Mesothelial cell of epicardium (in vitro differentiated cells): ENCODE measurements at regions not wholly inside any gene's neighbourhood (a gene's known extent, or its start where the extent isn't known, plus 50 kb on each side); places are given as distances from the start of the nearest gene placed in this dataset.

Experiments used
- DNase-seq, 2 experiments: peaks; one replicate each; pipeline ENCODE4 v3.0.0; 2021; ENCODE audit warnings: low spot score in 2 of 2; ENCODE audit not compliant: unreplicated experiment in 2 of 2
- H3K27ac Mint-ChIP-seq: 2 replicates; pipeline ENCODE4 v1.8.0; 2021; ENCODE audit warnings: mixed read lengths
- H3K27me3 Mint-ChIP-seq: 2 replicates; pipeline ENCODE4 v1.8.0; 2021; ENCODE audit warnings: low read depth, mixed read lengths
- H3K36me3 Mint-ChIP-seq: 2 replicates; pipeline ENCODE4 v1.8.0; 2021; ENCODE audit warnings: mixed read lengths
- H3K4me1 Mint-ChIP-seq: 2 replicates; pipeline ENCODE4 v1.8.0; 2021; ENCODE audit warnings: mixed read lengths
- H3K4me3 Mint-ChIP-seq: 2 replicates; pipeline ENCODE4 v1.8.0; 2021; ENCODE audit warnings: mild to moderate bottlenecking, moderate library complexity, mixed read lengths
- H3K9me3 Mint-ChIP-seq: 2 replicates; pipeline ENCODE4 v1.8.0; 2021; ENCODE audit warnings: mixed read lengths
- CTCF ChIP-seq: fragments of 200-600 bp; sonication (generic); IDR thresholded peaks from one replicate; pipeline ENCODE4 v1.5.0; 2021; ENCODE audit warnings: antibody characterized with exemption; ENCODE audit not compliant: unreplicated experiment

DNA sequence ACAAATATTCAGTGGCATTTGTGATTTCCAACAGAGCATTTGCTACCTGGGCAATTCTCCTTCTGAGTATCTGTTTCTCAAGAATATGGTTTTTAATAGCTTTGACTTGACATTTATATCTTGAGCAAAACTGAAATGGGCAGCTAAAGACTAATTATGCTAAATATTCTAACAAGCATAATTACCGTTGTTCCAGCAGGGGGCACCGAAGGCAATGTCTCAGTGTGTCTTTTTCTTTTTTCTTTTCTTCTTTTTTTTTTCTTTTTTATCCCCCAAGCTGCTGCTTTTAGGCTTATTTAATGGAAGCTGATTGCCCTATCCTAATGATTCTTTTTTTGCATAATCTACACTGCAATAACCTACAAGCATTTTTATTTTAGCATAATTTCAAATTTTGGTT is 138.9 kb upstream of the NABP1 start:
- TF ChIP-seq CTCF, result peak; percentile 62
- H3K9me3 Mint-ChIP-seq, result no peaks in the 10 kb centered on the region

GRCh38 chr2:191540681-191541080 is 137.3 kb upstream of the NABP1 start:
- peaks cover 14% of the 10 kb centered on the region for H3K4me1 Mint-ChIP-seq

More for the DNA sequence above, 138.9 kb upstream of the NABP1 start:
- H3K36me3 Mint-ChIP-seq, result no peaks in the 10 kb centered on the region
- no peaks in the 10 kb centered on the region for H3K27me3 Mint-ChIP-seq
- no peak overlapping the region for H3K27ac Mint-ChIP-seq
- no peak for DNase-seq
- H3K4me3 Mint-ChIP-seq, result no peak overlapping the region
- H3K4me1 Mint-ChIP-seq, result peaks cover 11% of the 10 kb centered on the region

DNA sequence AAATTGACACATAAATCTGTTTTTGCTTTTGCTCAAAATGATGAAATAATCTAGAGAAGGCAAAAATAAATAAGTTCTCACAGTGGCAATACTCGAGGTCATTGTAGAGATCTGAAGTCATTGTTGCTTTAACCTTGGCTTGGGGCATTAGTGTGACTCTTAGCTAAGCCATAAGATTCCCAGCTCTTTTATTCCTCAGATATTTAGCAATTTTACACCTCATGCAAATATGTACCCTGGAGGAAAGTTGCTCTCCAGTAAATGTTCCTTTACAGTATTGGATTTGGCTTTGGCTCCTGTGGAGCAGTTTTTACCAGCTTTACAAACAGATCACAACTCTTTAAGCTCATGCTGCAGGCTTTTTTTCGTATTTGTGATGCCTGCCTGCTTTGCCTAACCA is 134.2 kb upstream of the NABP1 start:
- H3K27me3 Mint-ChIP-seq, result no peaks in the 10 kb centered on the region
- no peaks in the 10 kb centered on the region for H3K36me3 Mint-ChIP-seq
- no peak for DNase-seq
- H3K4me1 Mint-ChIP-seq, result peaks cover 14% of the 10 kb centered on the region
- no peak overlapping the region for H3K4me3 Mint-ChIP-seq
- no peak for TF ChIP-seq CTCF
- H3K27ac Mint-ChIP-seq, result no peak overlapping the region
- peaks cover 9% of the 10 kb centered on the region for H3K9me3 Mint-ChIP-seq

More at GRCh38 chr2:191540681-191541080, 137.3 kb upstream of the NABP1 start:
- Mint-ChIP-seq H3K27ac (no peak overlapping the region), H3K27me3 (no peaks in the 10 kb centered on the region), H3K9me3 (peaks cover 9% of the 10 kb centered on the region), H3K4me3 (no peak overlapping the region), H3K36me3 (no peaks in the 10 kb centered on the region)
- TF ChIP-seq CTCF, result no peak
- no peak for DNase-seq

GRCh38 chr2:191544461-191545062 is 133.4 kb upstream of the NABP1 start:
- Mint-ChIP-seq H3K27me3 (no peaks in the 10 kb centered on the region), H3K4me1 (peaks cover 8% of the 10 kb centered on the region), H3K4me3 (no peak overlapping the region), H3K9me3 (peaks cover 9% of the 10 kb centered on the region), H3K36me3 (no peaks in the 10 kb centered on the region), H3K27ac (no peak overlapping the region)
- no peak for DNase-seq
- TF ChIP-seq CTCF, result no peak

GRCh38 chr2:191545361-191545760 is 132.6 kb upstream of the NABP1 start:
- no peak for DNase-seq
- Mint-ChIP-seq H3K27ac (no peak overlapping the region), H3K36me3 (no peaks in the 10 kb centered on the region), H3K4me1 (peaks cover 2% of the 10 kb centered on the region), H3K4me3 (no peak overlapping the region), H3K27me3 (no peaks in the 10 kb centered on the region), H3K9me3 (peaks cover 9% of the 10 kb centered on the region)
- TF ChIP-seq CTCF, result no peak

DNA sequence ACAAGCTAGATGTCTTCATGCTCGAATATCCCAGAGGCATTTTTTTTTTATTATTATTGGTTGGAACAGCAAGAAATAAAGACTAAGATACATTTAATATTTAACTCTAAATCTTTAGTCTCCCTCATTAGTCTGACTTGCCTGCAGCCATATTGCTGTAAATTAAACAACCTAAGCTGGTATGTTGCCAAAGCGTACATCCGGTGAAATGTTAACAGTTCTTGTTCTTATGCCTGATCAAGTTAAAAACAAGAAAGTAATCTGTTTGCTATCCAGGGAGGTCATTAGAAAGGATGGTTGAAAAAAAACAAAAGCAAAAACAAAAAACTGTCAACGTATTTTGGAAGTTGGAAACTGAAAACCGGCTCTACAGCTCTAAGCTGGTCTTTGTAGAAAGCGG is 125.9 kb upstream of the NABP1 start:
- H3K27ac Mint-ChIP-seq, result no peak overlapping the region
- no peaks in the 10 kb centered on the region for H3K36me3 Mint-ChIP-seq
- peaks cover 14% of the 10 kb centered on the region for H3K4me1 Mint-ChIP-seq
- no peaks in the 10 kb centered on the region for H3K9me3 Mint-ChIP-seq
- TF ChIP-seq CTCF, result no peak
- no peaks in the 10 kb centered on the region for H3K27me3 Mint-ChIP-seq
- H3K4me3 Mint-ChIP-seq, result no peak overlapping the region
- no peak for DNase-seq
